Muscle of leg (tissue), 3 donors: ENCODE measurements at regions not wholly inside any gene's neighbourhood (a gene's known extent, or its start where the extent isn't known, plus 50 kb on each side); places are given as distances from the start of the nearest gene placed in this dataset.

Experiments
- DNase-seq: peaks from one replicate; pipeline ENCODE4 v3.0.0; 2013
- H3K27ac ChIP-seq: one replicate; pipeline ENCODE4 v1.5.1; 2013; ENCODE audit warnings: mild to moderate bottlenecking, low read length, control low read depth
- H3K27me3 ChIP-seq: one replicate; pipeline ENCODE4 v1.6.1; 2013; ENCODE audit warnings: low read length; ENCODE audit not compliant: control insufficient read depth, insufficient read depth
- H3K36me3 ChIP-seq: one replicate; pipeline ENCODE4 v1.6.1; 2013; ENCODE audit warnings: low read length; ENCODE audit not compliant: control insufficient read depth, insufficient read depth
- H3K4me1 ChIP-seq: one replicate; pipeline ENCODE4 v1.6.1; 2013; ENCODE audit warnings: low read length; ENCODE audit not compliant: control insufficient read depth, insufficient read depth
- H3K4me3 ChIP-seq: one replicate; pipeline ENCODE4 v1.5.1; 2013; ENCODE audit warnings: low read length, control low read depth
- H3K9me3 ChIP-seq: replicated peaks from 2 replicates; pipeline ENCODE4 v1.6.1; 2013; ENCODE audit warnings: low read depth, low read length; ENCODE audit not compliant: control insufficient read depth
- WGBS: methylation state at CpG from one replicate; pipeline ENCODE4 v1.1.5; 2013; ENCODE audit warnings: missing lambda C conversion rate; ENCODE audit not compliant: insufficient coverage; 5-methylcytosine and 5-hydroxymethylcytosine counted together

DNA sequence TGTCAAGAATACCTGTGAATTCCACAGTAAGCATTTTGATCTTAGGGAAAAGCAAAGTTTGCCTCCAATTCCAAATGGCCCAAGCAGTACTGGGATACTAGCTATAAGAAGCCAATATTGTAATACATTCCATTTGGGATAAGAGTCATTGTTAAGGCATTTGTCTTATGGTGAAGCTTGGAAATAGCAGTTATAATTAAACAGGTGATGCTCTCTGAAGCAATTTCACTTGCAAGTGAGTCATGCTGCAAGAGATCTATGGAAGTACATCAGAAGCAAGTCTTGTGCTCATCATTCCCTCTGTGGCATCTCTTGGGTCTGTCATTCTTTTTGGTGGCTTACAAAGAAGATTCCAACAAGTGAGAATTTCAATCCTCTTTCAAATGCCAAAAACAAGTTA lies 386.4 kb upstream of the RPS6KA3 start:
- no peak for DNase-seq
- Histone ChIP-seq H3K27me3 (no peaks in the 10 kb centered on the region), H3K9me3 (no peaks in the 10 kb centered on the region), H3K36me3 (no peaks in the 10 kb centered on the region), H3K4me1 (no peaks in the 10 kb centered on the region), H3K4me3 (no peak overlapping the region), H3K27ac (no peak overlapping the region)

DNA sequence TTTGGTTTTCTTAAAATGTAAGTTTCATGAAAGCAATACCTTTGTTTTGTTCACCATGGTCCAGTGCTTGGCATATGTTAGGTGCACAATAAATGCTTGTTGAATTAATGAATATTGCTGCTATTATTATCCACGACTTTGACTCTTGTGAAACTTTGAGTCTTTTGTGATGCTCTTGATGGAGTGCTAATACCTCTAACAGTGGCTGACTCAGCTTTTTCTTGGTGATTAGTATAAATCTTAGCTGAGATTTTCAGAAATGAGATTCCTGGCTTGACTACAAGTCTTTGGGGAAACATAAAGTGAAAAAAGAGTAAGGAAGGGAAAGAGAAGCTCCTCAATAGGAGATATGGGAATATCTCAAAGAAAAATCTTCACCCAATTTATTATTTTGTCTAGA lies 375.2 kb upstream of the RPS6KA3 start:
- Histone ChIP-seq H3K4me1 (no peaks in the 10 kb centered on the region), H3K27ac (no peak overlapping the region), H3K4me3 (no peak overlapping the region), H3K9me3 (no peaks in the 10 kb centered on the region), H3K27me3 (peaks cover 14% of the 10 kb centered on the region), H3K36me3 (no peaks in the 10 kb centered on the region)
- WGBS, result no CpG with 5 or more reads among the region's 1 CpG
- no peak for DNase-seq

DNA sequence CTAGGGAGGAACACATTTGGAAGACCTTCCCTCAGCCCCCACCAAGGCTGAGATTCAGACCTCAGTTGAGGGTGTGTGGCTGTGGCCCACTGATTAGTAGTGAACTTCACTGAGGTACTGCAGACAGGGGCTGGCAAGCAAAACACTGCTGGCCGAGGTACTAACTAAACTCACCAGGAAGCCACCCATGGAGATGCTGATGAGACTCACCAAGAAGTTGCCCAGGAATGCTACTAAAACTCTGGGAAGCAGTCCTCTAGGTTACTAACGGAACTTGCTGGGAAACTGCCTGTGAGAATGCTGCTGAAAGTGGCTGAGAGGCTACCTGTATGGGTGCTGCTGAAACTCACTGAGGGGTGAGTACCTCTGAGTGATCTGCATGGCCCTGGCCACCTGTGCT lies 372.4 kb upstream of the RPS6KA3 start:
- Histone ChIP-seq H3K4me1 (no peaks in the 10 kb centered on the region), H3K36me3 (no peaks in the 10 kb centered on the region), H3K4me3 (no peak overlapping the region), H3K9me3 (no peaks in the 10 kb centered on the region), H3K27me3 (peaks cover 16% of the 10 kb centered on the region), H3K27ac (no peak overlapping the region)
- WGBS, result 50% methylated on average over 2 of the region's 2 CpGs
- no peak for DNase-seq

DNA sequence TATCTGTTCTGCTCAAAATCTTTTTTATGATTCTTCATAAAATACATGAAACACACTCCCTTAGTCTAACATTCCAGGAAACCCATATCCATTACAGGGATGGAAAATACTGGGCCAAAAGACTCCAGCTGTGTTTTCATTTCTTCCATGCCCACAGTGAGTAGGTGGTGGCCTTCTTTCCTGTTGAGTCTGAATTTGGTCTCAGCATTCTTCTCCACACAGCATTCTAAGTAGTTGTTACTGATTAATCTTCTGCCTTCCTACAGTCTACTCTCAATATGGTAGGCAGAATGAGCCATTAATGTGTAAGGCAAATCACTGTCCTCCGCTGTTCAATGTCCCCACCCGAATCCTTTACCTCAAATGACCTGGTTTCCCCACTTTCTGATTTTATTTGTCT lies 370.6 kb upstream of the RPS6KA3 start:
- 74% methylated on average over 2 of the region's 2 CpGs for WGBS
- no peaks in the 10 kb centered on the region for H3K9me3 ChIP-seq
- H3K27me3 ChIP-seq, result peaks cover 12% of the 10 kb centered on the region
- DNase-seq, result no peak
- no peak overlapping the region for H3K4me3 ChIP-seq
- no peaks in the 10 kb centered on the region for H3K4me1 ChIP-seq
- H3K27ac ChIP-seq, result no peak overlapping the region
- no peaks in the 10 kb centered on the region for H3K36me3 ChIP-seq

DNA sequence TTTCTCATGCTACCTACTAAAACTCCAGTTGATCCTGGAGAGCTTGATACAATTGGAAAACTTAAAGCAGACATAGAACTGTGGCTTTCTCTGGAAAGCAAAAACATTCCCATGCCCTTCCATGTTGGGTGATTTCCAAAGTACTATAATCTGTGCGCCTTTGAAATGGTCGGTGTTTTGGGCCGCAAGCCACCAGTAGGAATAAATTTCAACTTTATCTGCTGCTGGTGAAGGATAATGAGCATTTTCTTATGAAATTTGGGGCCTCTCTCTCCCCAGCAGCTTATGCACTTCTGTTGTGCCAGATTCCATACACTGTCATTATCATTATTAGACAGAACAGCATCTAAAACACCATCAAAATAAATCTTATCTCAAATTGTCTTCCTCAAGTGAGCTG lies 366.7 kb upstream of the RPS6KA3 start:
- Histone ChIP-seq H3K27ac (no peak overlapping the region), H3K27me3 (peaks cover 12% of the 10 kb centered on the region), H3K4me3 (no peak overlapping the region), H3K4me1 (no peaks in the 10 kb centered on the region), H3K9me3 (no peaks in the 10 kb centered on the region), H3K36me3 (no peaks in the 10 kb centered on the region)
- no peak for DNase-seq
- 70% methylated on average over 2 of the region's 3 CpGs for WGBS

DNA sequence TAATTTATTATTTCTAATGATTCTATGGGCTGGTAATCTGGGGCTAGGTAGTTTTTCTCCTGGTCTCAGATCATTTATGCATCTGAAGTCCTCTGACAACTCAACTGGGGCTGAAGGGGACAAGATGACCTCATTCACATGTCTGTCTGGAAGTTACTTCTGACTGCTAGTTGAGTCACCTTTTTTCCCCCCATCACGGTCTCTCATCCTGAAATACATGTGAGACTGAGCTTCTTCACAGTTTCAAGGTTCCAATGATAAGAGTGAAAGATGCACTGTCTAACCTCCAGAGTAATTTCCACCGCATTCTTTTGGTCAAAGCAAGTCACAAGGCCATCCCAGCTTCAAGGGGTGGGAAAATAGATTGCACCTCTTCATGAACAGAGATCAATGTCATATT lies 356.7 kb upstream of the RPS6KA3 start:
- H3K27me3 ChIP-seq, result peaks cover 3% of the 10 kb centered on the region
- no peaks in the 10 kb centered on the region for H3K4me1 ChIP-seq
- no peaks in the 10 kb centered on the region for H3K36me3 ChIP-seq
- H3K4me3 ChIP-seq, result no peak overlapping the region
- no peak for DNase-seq
- H3K27ac ChIP-seq, result no peak overlapping the region
- peaks cover 6% of the 10 kb centered on the region for H3K9me3 ChIP-seq
- no CpG with 5 or more reads among the region's 2 CpGs for WGBS

GRCh38 chrX:20620306-20620705 lies 353.6 kb upstream of the RPS6KA3 start:
- H3K4me1 ChIP-seq, result no peaks in the 10 kb centered on the region
- H3K27me3 ChIP-seq, result peaks cover 4% of the 10 kb centered on the region
- no peak overlapping the region for H3K4me3 ChIP-seq
- H3K27ac ChIP-seq, result no peak overlapping the region
- DNase-seq, result no peak
- WGBS, result no CpG with 5 or more reads among the region's 2 CpGs
- peaks cover 6% of the 10 kb centered on the region for H3K9me3 ChIP-seq
- no peaks in the 10 kb centered on the region for H3K36me3 ChIP-seq

GRCh38 chrX:20609916-20610415 lies 343.3 kb upstream of the RPS6KA3 start:
- Histone ChIP-seq H3K27ac (no peak overlapping the region), H3K36me3 (no peaks in the 10 kb centered on the region), H3K9me3 (no peaks in the 10 kb centered on the region), H3K27me3 (peaks cover 15% of the 10 kb centered on the region), H3K4me1 (no peaks in the 10 kb centered on the region), H3K4me3 (no peak overlapping the region)
- no CpG with 5 or more reads among the region's 3 CpGs for WGBS
- no peak for DNase-seq

DNA sequence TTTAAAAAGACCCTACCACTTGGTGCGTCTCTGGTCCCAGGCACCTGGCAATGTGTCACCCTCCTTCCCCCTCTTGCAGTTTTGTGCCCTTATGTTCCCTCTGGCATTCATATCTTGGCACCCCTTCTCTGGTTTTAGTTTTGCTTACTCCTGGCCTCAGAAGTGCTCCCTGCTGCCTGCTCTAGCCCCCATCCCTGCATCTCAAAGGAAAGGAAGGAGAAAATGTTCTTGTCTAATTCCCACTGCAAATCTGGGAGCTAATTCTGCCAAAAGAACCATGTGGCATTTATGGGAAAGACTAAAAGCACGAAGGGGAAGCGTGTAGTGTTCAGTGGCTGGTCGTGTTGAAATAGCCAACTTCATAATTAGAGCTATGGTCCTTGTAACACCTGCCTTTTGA lies 340.1 kb upstream of the RPS6KA3 start:
- WGBS, result 100% methylated on average over 1 of the region's 4 CpGs
- no peak overlapping the region for H3K27ac ChIP-seq
- H3K4me1 ChIP-seq, result no peaks in the 10 kb centered on the region
- H3K27me3 ChIP-seq, result peaks cover 16% of the 10 kb centered on the region
- H3K36me3 ChIP-seq, result no peaks in the 10 kb centered on the region
- no peak overlapping the region for H3K4me3 ChIP-seq
- no peak for DNase-seq
- no peaks in the 10 kb centered on the region for H3K9me3 ChIP-seq

DNA sequence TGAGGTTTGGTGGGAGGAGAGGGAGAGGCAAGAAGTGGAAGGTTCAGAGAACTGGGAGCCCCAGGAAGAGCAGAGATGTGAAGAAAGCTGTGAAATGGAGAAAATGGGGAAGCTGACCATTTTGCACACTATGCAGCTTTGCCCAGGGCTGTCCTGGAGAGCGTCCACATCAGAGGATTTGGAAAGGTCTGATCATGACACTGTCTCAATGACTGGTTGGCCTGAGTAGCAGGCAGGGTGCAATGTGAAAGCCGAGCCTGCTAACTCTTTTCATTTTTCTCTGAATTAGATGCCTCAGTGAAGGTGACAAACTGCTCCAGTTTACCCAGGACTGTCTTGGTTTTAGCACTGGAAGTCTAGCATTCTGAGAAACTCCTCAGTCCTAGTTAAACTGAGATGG lies 330.1 kb upstream of the RPS6KA3 start:
- Histone ChIP-seq H3K36me3 (no peaks in the 10 kb centered on the region), H3K4me3 (no peak overlapping the region), H3K27ac (no peak overlapping the region), H3K27me3 (peaks cover 11% of the 10 kb centered on the region), H3K4me1 (no peaks in the 10 kb centered on the region), H3K9me3 (no peaks in the 10 kb centered on the region)
- WGBS, result 20% methylated on average over 1 of the region's 2 CpGs
- DNase-seq, result no peak

- WGBS, result 61% methylated on average over 3 of the region's 6 CpGs
- Histone ChIP-seq H3K36me3 (no peaks in the 10 kb centered on the region), H3K4me1 (no peaks in the 10 kb centered on the region), H3K27me3 (peaks cover 11% of the 10 kb centered on the region), H3K27ac (no peak overlapping the region), H3K9me3 (no peaks in the 10 kb centered on the region), H3K4me3 (no peak overlapping the region)
- DNase-seq, result no peak
Observed at GRCh38 chrX:20595928-20596575, 329.3 kb upstream of the RPS6KA3 start.
